AG04449 (cell line): ENCODE measurements at regions not wholly inside any gene's neighbourhood (a gene's known extent, or its start where the extent isn't known, plus 50 kb on each side); places are given as distances from the start of the nearest gene placed in this dataset.

Experiments
- CTCF ChIA-PET: fragments of 350-600 bp; formaldehyde crosslinking; extraction: SDS; loops from one replicate; lab custom pipeline; 2021; ENCODE audit warnings: antibody characterized with exemption; lab: Yijun Ruan, JAX
- POLR2A ChIA-PET: fragments of 400-600, 350-600 bp; formaldehyde crosslinking; extraction: SDS; loops from one replicate; lab custom pipeline; 2020; ENCODE audit warnings: antibody characterized with exemption, inconsistent platforms; lab: Yijun Ruan, JAX
- DNase-seq: peaks from one replicate; pipeline ENCODE4 v3.0.0-alpha.2; 2010; ENCODE audit warnings: low read depth, low spot score
- H3K4me3 ChIP-seq: 2 replicates; pipeline ENCODE4 v1.5.1; 2011; ENCODE audit warnings: low read depth, mild to moderate bottlenecking, control low read depth, low read length
- CTCF ChIP-seq: IDR thresholded peaks from one replicate; pipeline ENCODE4 v1.5.1; 2011; ENCODE audit warnings: mild to moderate bottlenecking, moderate library complexity, low read length, control low read depth, inconsistent platforms; ENCODE audit not compliant: insufficient read depth; ENCODE audit errors: missing control alignments

GRCh38 chr1:90591355-90591969 lies 125.6 kb downstream of the BARHL2 start:
- no peak overlapping the region for H3K4me3 ChIP-seq
- TF ChIP-seq CTCF = no peak
- ChIA-PET CTCF (no interaction called here), POLR2A (no interaction called here)
- DNase-seq = no peak

DNA sequence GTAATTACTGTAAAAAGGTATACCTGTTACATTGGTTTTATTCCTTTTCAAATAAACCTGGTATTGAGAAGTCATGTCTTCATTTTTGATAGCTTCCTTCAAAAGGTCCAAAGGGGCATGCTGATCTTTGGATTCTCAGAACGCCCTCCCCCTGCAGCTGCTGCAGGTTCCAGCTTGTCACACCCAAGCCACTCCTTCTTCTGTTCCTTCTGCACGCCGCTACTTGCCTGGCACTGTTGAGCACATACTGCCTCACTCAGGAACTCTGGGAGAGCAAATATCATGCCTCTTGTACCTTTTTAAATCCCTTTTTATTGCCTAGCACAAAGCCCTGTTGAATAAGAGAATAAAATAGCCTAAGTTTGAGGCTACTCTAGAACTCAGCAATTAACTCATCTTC lies 136.9 kb downstream of the BARHL2 start:
- DNase-seq = no peak
- ChIA-PET CTCF (interaction anchor here (0.7 to 5.6 kb wide), 4 partner anchors 10 to 585 kb away, joined by 3 to 40 read pairs (median 8); no protein-coding TSS in a partner anchor), POLR2A (no interaction called here)
- no peak overlapping the region for H3K4me3 ChIP-seq
- no peak for TF ChIP-seq CTCF

DNA sequence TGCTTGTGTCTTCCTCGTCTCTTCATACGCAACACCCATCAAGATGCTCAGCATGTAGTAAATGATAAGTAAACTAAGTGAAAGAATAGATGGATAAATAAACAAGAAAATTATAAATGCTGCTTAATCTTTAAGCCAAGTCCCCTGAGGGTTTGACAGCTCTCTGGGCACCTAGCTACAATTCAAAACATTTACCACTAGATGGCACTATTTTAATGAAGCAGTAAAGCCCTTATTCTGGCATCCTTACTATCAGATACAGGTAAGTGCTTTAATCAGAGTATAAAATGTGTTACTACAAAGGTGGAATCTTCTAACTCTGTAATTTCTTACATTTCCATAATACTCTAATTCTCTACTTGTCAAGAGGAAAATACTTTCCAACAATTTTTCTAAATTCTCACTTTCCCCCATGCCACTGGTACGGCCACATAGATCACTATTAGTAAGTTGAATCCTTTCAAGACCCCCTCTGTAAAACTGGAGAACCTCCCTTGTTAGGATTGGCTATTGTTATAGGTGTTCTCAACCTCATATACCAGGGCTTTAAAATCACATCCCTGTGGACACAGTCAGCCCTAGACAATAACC lies 137.8 kb downstream of the BARHL2 start:
- DNase-seq = peak; percentile 2
- TF ChIP-seq CTCF = peak; percentile 30
- CTCF ChIA-PET = interaction anchor here (0.7 to 5.6 kb wide), 6 partner anchors 9 to 701 kb away, joined by 3 to 40 read pairs (median 4); no protein-coding TSS in a partner anchor
- POLR2A ChIA-PET = no interaction called here
- H3K4me3 ChIP-seq = no peak overlapping the region

GRCh38 chr1:90574692-90575370 lies 142.3 kb downstream of the BARHL2 start:
- DNase-seq = no peak
- H3K4me3 ChIP-seq = no peak overlapping the region
- no peak for TF ChIP-seq CTCF
- CTCF ChIA-PET = interaction anchor here (1.2 to 1.6 kb wide), 2 partner anchors 47 to 591 kb away, joined by 3 to 4 read pairs; no protein-coding TSS in a partner anchor
- POLR2A ChIA-PET = no interaction called here

DNA sequence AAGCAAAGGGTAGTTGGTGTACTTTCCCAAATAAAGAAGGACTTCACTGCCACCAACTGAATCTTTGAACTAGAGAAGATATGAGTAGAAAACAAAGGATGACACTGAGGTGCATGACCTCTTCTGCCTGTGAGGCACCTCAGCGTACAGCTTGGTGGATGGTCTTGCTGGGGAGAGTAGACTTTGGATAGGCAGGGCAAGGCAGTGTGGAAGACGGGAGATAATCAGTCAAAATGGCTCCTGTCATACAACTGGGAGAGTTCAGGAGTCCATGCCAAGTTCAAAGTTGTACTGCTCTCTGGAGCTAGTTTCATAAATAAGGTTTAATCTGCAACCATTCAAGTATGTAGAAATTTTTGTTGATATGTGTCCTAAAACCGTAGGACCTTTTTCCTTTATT lies 143.4 kb downstream of the BARHL2 start:
- DNase-seq = no peak
- ChIA-PET POLR2A (no interaction called here), CTCF (interaction anchor here (0.7 to 1.6 kb wide), 4 partner anchors 32 to 592 kb away, joined by 3 to 4 read pairs (median 4); no protein-coding TSS in a partner anchor)
- H3K4me3 ChIP-seq = no peak overlapping the region
- no peak for TF ChIP-seq CTCF

- POLR2A ChIA-PET = no interaction called here
- H3K4me3 ChIP-seq = no peak overlapping the region
- no peak for TF ChIP-seq CTCF
- DNase-seq = no peak
- CTCF ChIA-PET = interaction anchor here (1.1 kb wide), 1 partner anchor 12 kb away, joined by 4 read pairs; no protein-coding TSS in a partner anchor
Measured at GRCh38 chr1:90572446-90572845, 144.7 kb downstream of the BARHL2 start.
